Loucy (cell line): ENCODE measurements at regions not wholly inside any gene's neighbourhood (a gene's known extent, or its start where the extent isn't known, plus 50 kb on each side); places are given as distances from the start of the nearest gene placed in this dataset.

Experiments used
- H2AFZ ChIP-seq: fragments of 200-600 bp; sonication (generic); 2 replicates; pipeline ENCODE4 v1.6.0; 2016; ENCODE audit warnings: antibody characterized with exemption, mild to moderate bottlenecking, low read length, moderate library complexity
- H3F3A ChIP-seq: fragments of 200-600 bp; 2 replicates; pipeline ENCODE4 v1.6.0; 2016; ENCODE audit warnings: antibody characterized with exemption, low read depth, mild to moderate bottlenecking
- H3K27me3 ChIP-seq: fragments of 200-600 bp; sonication (generic); 2 replicates; pipeline ENCODE4 v1.6.1; 2014; ENCODE audit warnings: low read length, mild to moderate bottlenecking; ENCODE audit not compliant: insufficient read depth, poor library complexity, severe bottlenecking
- H3K36me3 ChIP-seq: fragments of 200-600 bp; sonication (generic); 2 replicates; pipeline ENCODE4 v1.6.1; 2016; ENCODE audit warnings: low read length; ENCODE audit not compliant: insufficient read depth
- H3K4me1 ChIP-seq: fragments of 200-600 bp; sonication (generic); 2 replicates; pipeline ENCODE4 v1.5.1; 2014; ENCODE audit warnings: low read length, mild to moderate bottlenecking; ENCODE audit not compliant: insufficient read depth, poor library complexity, severe bottlenecking
- H3K4me2 ChIP-seq: fragments of 200-600 bp; sonication (generic); 2 replicates; pipeline ENCODE4 v1.6.0; 2014; ENCODE audit warnings: antibody characterized with exemption, low read length, low read depth, mild to moderate bottlenecking; ENCODE audit not compliant: poor library complexity, severe bottlenecking
- H3K4me3 ChIP-seq: fragments of 200-600 bp; sonication (generic); 2 replicates; pipeline ENCODE4 v1.5.1; 2014; ENCODE audit warnings: low read length, mild to moderate bottlenecking, mixed read lengths; ENCODE audit not compliant: poor library complexity, severe bottlenecking
- H3K79me2 ChIP-seq: fragments of 200-600 bp; sonication (generic); 2 replicates; pipeline ENCODE4 v1.6.1; 2014; ENCODE audit warnings: low read length; ENCODE audit not compliant: insufficient read depth
- H3K9ac ChIP-seq: fragments of 200-600 bp; sonication (generic); 2 replicates; pipeline ENCODE4 v1.6.0; 2014; ENCODE audit warnings: mild to moderate bottlenecking, low read depth, low read length, moderate library complexity; ENCODE audit not compliant: poor library complexity, severe bottlenecking
- H3K9me2 ChIP-seq: fragments of 200-600 bp; sonication (generic); replicated peaks from 2 replicates; pipeline ENCODE4 v1.6.1; 2016; ENCODE audit warnings: low read depth, low read length, mixed read lengths
- H3K9me3 ChIP-seq: fragments of 200-600 bp; sonication (generic); 2 replicates; pipeline ENCODE4 v1.6.1; 2014; ENCODE audit warnings: mild to moderate bottlenecking, antibody characterized with exemption, low read length, low read depth; ENCODE audit not compliant: insufficient read depth
- H4K20me1 ChIP-seq: fragments of 200-600 bp; sonication (generic); 2 replicates; pipeline ENCODE4 v1.6.0; 2014; ENCODE audit warnings: antibody characterized with exemption, low read length, mild to moderate bottlenecking; ENCODE audit not compliant: insufficient read depth, poor library complexity, severe bottlenecking
- EZH2phosphoT487 ChIP-seq: fragments of 200-600 bp; IDR thresholded peaks from 2 replicates; pipeline ENCODE4 v1.6.1; 2018; ENCODE audit warnings: antibody characterized with exemption, mild to moderate bottlenecking, moderate library complexity, borderline replicate concordance
- TF ChIP-seq, protein P1 (sequence below): fragments of 200-600 bp; sonication (generic); conservative IDR thresholded peaks from 2 replicates; pipeline ENCODE4 v1.5.1; 2014; ENCODE audit warnings: mild to moderate bottlenecking, antibody characterized with exemption, low read length

GRCh38 chrX:15983034-15983433 is 128.4 kb upstream of the AP1S2 start:
- H3F3A ChIP-seq, result no peaks in the 10 kb centered on the region
- no peaks in the 10 kb centered on the region for H4K20me1 ChIP-seq
- no peaks in the 10 kb centered on the region for H3K9me3 ChIP-seq
- H3K4me3 ChIP-seq, result no peak overlapping the region
- TF ChIP-seq, protein P1, sequence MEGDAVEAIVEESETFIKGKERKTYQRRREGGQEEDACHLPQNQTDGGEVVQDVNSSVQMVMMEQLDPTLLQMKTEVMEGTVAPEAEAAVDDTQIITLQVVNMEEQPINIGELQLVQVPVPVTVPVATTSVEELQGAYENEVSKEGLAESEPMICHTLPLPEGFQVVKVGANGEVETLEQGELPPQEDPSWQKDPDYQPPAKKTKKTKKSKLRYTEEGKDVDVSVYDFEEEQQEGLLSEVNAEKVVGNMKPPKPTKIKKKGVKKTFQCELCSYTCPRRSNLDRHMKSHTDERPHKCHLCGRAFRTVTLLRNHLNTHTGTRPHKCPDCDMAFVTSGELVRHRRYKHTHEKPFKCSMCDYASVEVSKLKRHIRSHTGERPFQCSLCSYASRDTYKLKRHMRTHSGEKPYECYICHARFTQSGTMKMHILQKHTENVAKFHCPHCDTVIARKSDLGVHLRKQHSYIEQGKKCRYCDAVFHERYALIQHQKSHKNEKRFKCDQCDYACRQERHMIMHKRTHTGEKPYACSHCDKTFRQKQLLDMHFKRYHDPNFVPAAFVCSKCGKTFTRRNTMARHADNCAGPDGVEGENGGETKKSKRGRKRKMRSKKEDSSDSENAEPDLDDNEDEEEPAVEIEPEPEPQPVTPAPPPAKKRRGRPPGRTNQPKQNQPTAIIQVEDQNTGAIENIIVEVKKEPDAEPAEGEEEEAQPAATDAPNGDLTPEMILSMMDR, result no peak
- TF ChIP-seq EZH2phosphoT487, result no peak
- no peaks in the 10 kb centered on the region for H3K9me2 ChIP-seq
- H3K4me1 ChIP-seq, result no peaks in the 10 kb centered on the region
- no peak overlapping the region for H3K4me2 ChIP-seq
- H2AFZ ChIP-seq, result no peak overlapping the region
- H3K79me2 ChIP-seq, result no peaks in the 10 kb centered on the region
- no peak overlapping the region for H3K9ac ChIP-seq
- H3K36me3 ChIP-seq, result no peaks in the 10 kb centered on the region
- no peaks in the 10 kb centered on the region for H3K27me3 ChIP-seq

- Histone ChIP-seq H3K27me3 (no peaks in the 10 kb centered on the region), H3K4me2 (peak overlapping the region; percentile 57), H3K4me1 (peaks cover 9% of the 10 kb centered on the region), H3K9me3 (no peaks in the 10 kb centered on the region), H3K9me2 (no peaks in the 10 kb centered on the region), H4K20me1 (no peaks in the 10 kb centered on the region), H3K4me3 (peak overlapping the region; percentile 11), H3K36me3 (no peaks in the 10 kb centered on the region), H3K79me2 (no peaks in the 10 kb centered on the region), H3F3A (no peaks in the 10 kb centered on the region), H3K9ac (no peak overlapping the region), H2AFZ (peak overlapping the region; percentile 88)
- no peak for TF ChIP-seq EZH2phosphoT487
- TF ChIP-seq, protein P1, result no peak
Observed at GRCh38 chrX:15977644-15978043, 123.0 kb upstream of the AP1S2 start.

GRCh38 chrX:15976396-15976795 is 121.8 kb upstream of the AP1S2 start:
- no peaks in the 10 kb centered on the region for H3K36me3 ChIP-seq
- TF ChIP-seq, protein P1, result no peak
- TF ChIP-seq EZH2phosphoT487, result no peak
- peak overlapping the region; percentile 84 for H2AFZ ChIP-seq
- H3K27me3 ChIP-seq, result no peaks in the 10 kb centered on the region
- no peak overlapping the region for H3K4me3 ChIP-seq
- H3K79me2 ChIP-seq, result no peaks in the 10 kb centered on the region
- H4K20me1 ChIP-seq, result no peaks in the 10 kb centered on the region
- no peak overlapping the region for H3K4me2 ChIP-seq
- no peaks in the 10 kb centered on the region for H3K9me3 ChIP-seq
- no peak overlapping the region for H3K9ac ChIP-seq
- no peaks in the 10 kb centered on the region for H3F3A ChIP-seq
- H3K4me1 ChIP-seq, result peaks cover 9% of the 10 kb centered on the region
- H3K9me2 ChIP-seq, result no peaks in the 10 kb centered on the region
